Ammon's horn (tissue), 1 donor: ENCODE measurements at regions not wholly inside any gene's neighbourhood (a gene's known extent, or its start where the extent isn't known, plus 50 kb on each side); places are given as distances from the start of the nearest gene placed in this dataset.

Source experiments
- DNase-seq: peaks from one replicate; pipeline ENCODE4 v3.0.0-alpha.2; 2016; ENCODE audit warnings: low spot score

GRCh38 chr13:80033951-80034350 is 307.0 kb downstream of the SPRY2 start:
- no peak for DNase-seq

GRCh38 chr13:80033286-80033685 is 307.6 kb downstream of the SPRY2 start:
- no peak for DNase-seq

GRCh38 chr13:80030491-80030890 is 310.4 kb downstream of the SPRY2 start:
- DNase-seq: peak; percentile 45

- no peak for DNase-seq
Observed at GRCh38 chr13:80029170-80029569, 311.8 kb downstream of the SPRY2 start.

- DNase-seq: peak; percentile 18
Observed at GRCh38 chr13:80022146-80022545, 318.8 kb downstream of the SPRY2 start.

GRCh38 chr13:80012251-80012650 is 328.7 kb downstream of the SPRY2 start:
- no peak for DNase-seq

- DNase-seq: peak; percentile 47
Observed at GRCh38 chr13:80011448-80012212, 329.3 kb downstream of the SPRY2 start.

- peak; percentile 89 for DNase-seq
Observed at GRCh38 chr13:80010846-80011245, 330.1 kb downstream of the SPRY2 start.

- DNase-seq: peak; percentile 85
Observed at GRCh38 chr13:80010286-80010831, 330.6 kb downstream of the SPRY2 start.

GRCh38 chr13:80009760-80010159 is 331.2 kb downstream of the SPRY2 start:
- DNase-seq: peak; percentile 49

- DNase-seq: no peak
Observed at GRCh38 chr13:80006940-80007339, 334.0 kb downstream of the SPRY2 start.

GRCh38 chr13:80001510-80001842 is 339.4 kb downstream of the SPRY2 start:
- DNase-seq: no peak

GRCh38 chr13:80000684-80001509 is 340.0 kb downstream of the SPRY2 start:
- no peak for DNase-seq

- no peak for DNase-seq
Observed at GRCh38 chr13:79999601-80000000, 341.3 kb downstream of the SPRY2 start.

- DNase-seq: no peak
Observed at GRCh38 chr13:79998381-79998880, 342.5 kb downstream of the SPRY2 start.

GRCh38 chr13:79997244-79997643 is 343.7 kb downstream of the SPRY2 start:
- no peak for DNase-seq

- DNase-seq: peak; percentile 39
Observed at GRCh38 chr13:79995334-79995733, 345.6 kb downstream of the SPRY2 start.

- no peak for DNase-seq
Observed at GRCh38 chr13:79992111-79992510, 348.8 kb downstream of the SPRY2 start.

- DNase-seq: no peak
Observed at GRCh38 chr13:79990048-79990447, 350.9 kb downstream of the SPRY2 start.

GRCh38 chr13:79989217-79989661 is 351.7 kb downstream of the SPRY2 start:
- DNase-seq: no peak

- no peak for DNase-seq
Observed at GRCh38 chr13:79988573-79988972, 352.4 kb downstream of the SPRY2 start.

- DNase-seq: no peak
Observed at GRCh38 chr13:79987761-79988160, 353.2 kb downstream of the SPRY2 start.

- DNase-seq: no peak
Observed at GRCh38 chr13:79987323-79987722, 353.6 kb downstream of the SPRY2 start.
